ENCODE measurements at regions not wholly inside any gene's neighbourhood (a gene's known extent, or its start where the extent isn't known, plus 50 kb on each side); places are given as distances from the start of the nearest gene placed in this dataset.
"Not testable (repeated sequence)": the region's sequence is repeated elsewhere in the genome, so short reads cannot be mapped to it uniquely, and the experiment has no call there.

DNA sequence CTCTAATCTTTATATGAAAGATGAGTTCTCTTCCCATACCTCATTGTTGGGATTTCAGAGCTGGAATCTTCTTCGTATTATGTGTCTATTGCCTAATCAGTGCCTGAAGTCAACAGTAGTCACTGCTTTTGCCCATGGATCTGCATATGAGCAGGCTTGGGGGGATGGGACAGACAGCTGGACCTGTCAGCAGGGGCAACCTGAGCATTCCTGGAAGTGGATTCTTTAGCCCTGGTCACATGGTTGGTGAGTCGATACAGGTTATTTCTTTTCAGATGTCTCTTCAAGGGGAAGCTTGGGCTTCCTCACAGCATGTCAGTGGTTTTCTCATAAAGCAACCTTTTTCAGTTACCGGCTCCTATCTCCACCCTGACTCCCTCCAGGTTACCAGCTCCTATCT lies 97.3 kb upstream of the RBM19 start:
- no peak overlapping the region for H3K4me3 ChIP-seq
- no peak overlapping the region for H3K27ac ChIP-seq
- H3K9me3 ChIP-seq (ENCODE audit: low read depth, low read length): no peaks in the 10 kb centered on the region
- no peaks in the 10 kb centered on the region for H3K36me3 ChIP-seq (ENCODE audit: insufficient read depth, low read length)
- TF ChIP-seq FOXP2 (optimal IDR thresholded peaks at IDR 0.05; ENCODE audit: control extremely low read depth, extremely low read length, insufficient read depth) (no peak), EZH2 (IDR thresholded peaks at IDR 0.05) (no peak), POLR2AphosphoS5 (IDR thresholded peaks at IDR 0.05; ENCODE audit: borderline replicate concordance, low read depth, low read length) (no peak)
- no peak for DNase-seq (ENCODE audit: low read depth, low spot score)
- no peak overlapping the region for H3K9ac ChIP-seq (ENCODE audit: insufficient read length)

DNA sequence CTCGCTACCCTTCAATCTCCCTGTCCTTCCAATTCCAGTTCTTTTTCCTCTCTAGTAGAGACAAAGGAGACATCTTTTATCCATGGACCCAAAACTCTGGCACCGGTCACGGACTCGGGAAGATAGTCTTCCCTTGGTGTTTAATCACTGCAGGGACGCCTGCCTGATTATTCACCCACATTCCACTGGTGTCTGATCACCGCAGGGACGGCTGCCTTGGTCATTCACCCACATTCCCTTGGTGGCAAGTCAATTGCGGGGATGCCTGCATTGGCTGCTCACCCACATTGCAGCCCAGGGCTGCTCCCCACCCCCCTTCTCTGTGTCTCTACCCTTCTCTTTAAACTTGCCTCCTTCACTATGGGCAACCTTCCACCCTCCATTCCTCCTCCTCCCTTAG lies 90.2 kb upstream of the RBM19 start:
- H3K36me3 ChIP-seq (ENCODE audit: insufficient read depth, low read length); H3K9me3 ChIP-seq (ENCODE audit: low read depth, low read length); DNase-seq (ENCODE audit: low read depth, low spot score); H3K9ac ChIP-seq (ENCODE audit: insufficient read length); H3K27ac ChIP-seq; H3K4me3 ChIP-seq: not testable (repeated sequence)

DNA sequence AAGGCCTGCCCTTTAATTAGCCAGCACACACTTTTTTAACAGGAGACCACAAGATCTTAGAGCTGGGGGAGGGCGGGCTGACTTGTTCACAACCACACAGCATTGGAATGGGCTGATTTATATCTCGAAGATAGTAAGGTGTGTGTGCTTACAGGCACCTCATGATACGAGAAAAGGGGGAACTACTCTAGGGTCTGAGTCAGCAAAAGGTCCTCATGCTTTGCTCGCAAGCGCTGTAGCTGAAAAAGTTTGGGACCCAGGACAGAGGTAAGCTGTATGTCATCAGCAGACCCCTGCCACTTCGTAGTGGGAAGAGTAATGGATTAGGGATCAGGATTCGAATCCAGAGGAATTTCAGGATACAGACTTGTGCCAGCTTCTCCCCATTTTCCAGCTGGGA lies 88.9 kb upstream of the RBM19 start:
- DNase-seq (ENCODE audit: low read depth, low spot score): no peak
- H3K27ac ChIP-seq: no peak overlapping the region
- TF ChIP-seq FOXP2 (optimal IDR thresholded peaks at IDR 0.05; ENCODE audit: control extremely low read depth, extremely low read length, insufficient read depth): no peak
- TF ChIP-seq EZH2 (IDR thresholded peaks at IDR 0.05): no peak
- no peak for TF ChIP-seq POLR2AphosphoS5 (IDR thresholded peaks at IDR 0.05; ENCODE audit: borderline replicate concordance, low read depth, low read length)
- no peak overlapping the region for H3K9ac ChIP-seq (ENCODE audit: insufficient read length)
- no peaks in the 10 kb centered on the region for H3K36me3 ChIP-seq (ENCODE audit: insufficient read depth, low read length)
- no peaks in the 10 kb centered on the region for H3K9me3 ChIP-seq (ENCODE audit: low read depth, low read length)
- no peak overlapping the region for H3K4me3 ChIP-seq

DNA sequence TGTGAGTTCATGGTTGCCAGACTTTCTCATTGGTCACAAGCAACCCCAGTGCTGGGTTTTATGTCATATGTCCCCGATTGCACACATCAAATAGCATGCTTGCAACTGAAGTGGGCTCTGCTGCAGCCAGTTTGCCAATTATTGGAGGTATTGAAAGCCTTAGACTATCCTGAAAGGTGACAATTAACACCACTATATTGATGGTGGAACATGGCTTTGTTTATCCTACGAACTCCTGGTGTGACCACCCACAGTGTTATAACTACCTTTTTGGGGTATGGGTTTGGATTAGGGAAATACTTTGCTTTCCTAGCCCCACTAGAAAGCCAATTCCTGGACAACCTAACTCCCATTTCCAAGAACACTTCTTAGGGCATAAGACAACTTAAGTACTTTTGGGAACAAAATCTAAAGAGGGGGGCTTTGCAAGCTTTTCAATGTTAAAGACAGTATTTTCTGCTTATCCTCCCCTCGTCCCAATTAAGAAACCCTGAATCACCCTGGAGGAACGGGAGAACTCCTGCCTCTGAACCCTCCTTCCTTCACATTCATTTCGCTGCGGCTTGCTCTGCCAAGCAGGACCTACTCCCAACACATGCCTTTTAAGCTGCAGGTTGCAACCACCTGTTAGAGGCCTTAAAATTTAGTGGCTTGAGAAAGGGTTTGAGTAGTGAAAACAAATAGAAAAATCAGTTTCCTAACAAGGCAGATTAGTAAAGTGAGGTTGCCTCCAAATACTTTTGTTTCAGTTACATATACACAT lies 80.3 kb upstream of the RBM19 start:
- no peaks in the 10 kb centered on the region for H3K9me3 ChIP-seq (ENCODE audit: low read depth, low read length)
- H3K36me3 ChIP-seq (ENCODE audit: insufficient read depth, low read length): no peaks in the 10 kb centered on the region
- H3K9ac ChIP-seq (ENCODE audit: insufficient read length): no peak overlapping the region
- no peak overlapping the region for H3K27ac ChIP-seq
- no peak for DNase-seq (ENCODE audit: low read depth, low spot score)
- H3K4me3 ChIP-seq: no peak overlapping the region
- TF ChIP-seq POLR2AphosphoS5 (IDR thresholded peaks at IDR 0.05; ENCODE audit: borderline replicate concordance, low read depth, low read length) (no peak), EZH2 (IDR thresholded peaks at IDR 0.05) (no peak), FOXP2 (optimal IDR thresholded peaks at IDR 0.05; ENCODE audit: control extremely low read depth, extremely low read length, insufficient read depth) (no peak)

DNA sequence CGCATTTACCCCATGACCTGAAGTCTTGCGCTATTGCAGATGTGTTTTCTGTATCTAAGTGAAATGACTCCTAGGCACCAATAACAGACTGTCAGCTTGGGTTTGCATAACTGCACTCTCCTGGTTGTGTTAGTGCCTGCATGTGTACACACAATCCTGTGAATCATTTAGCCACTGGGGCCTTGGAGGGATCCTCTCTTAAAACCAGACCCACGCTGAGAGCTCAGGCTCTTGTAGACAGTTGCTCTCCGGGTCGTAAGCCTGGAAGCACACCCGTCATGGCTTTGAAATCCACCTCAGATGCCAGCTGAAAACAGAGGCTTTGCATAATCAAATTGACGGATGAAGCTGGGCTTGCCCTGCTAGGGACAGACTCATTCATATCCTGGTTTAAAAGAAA lies 79.2 kb upstream of the RBM19 start:
- Histone ChIP-seq H3K36me3 (ENCODE audit: insufficient read depth, low read length) (no peaks in the 10 kb centered on the region), H3K9me3 (ENCODE audit: low read depth, low read length) (no peaks in the 10 kb centered on the region), H3K9ac (ENCODE audit: insufficient read length) (no peak overlapping the region), H3K4me3 (no peak overlapping the region), H3K27ac (no peak overlapping the region)
- DNase-seq (ENCODE audit: low read depth, low spot score): no peak
- no peak for TF ChIP-seq FOXP2 (optimal IDR thresholded peaks at IDR 0.05; ENCODE audit: control extremely low read depth, extremely low read length, insufficient read depth)
- TF ChIP-seq POLR2AphosphoS5 (IDR thresholded peaks at IDR 0.05; ENCODE audit: borderline replicate concordance, low read depth, low read length): no peak
- no peak for TF ChIP-seq EZH2 (IDR thresholded peaks at IDR 0.05)

DNA sequence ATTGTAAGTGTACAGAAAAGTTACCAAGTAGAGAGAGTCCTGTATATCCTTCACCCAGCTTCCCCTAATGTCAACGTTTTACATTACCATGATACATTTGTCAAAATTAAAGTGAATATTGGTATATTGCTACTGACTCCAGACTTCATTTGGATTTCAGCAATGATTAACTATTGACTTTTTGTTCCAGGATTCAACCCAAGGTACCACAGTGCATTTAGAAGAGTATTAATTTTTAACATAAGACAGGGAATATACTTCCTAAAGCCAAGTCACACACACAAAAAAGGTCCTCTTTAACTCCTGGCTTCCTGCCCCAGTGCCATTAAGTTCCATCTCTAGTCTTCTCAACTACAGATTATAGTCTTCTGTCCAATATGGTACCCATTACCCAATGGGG lies 75.5 kb upstream of the RBM19 start:
- TF ChIP-seq EZH2 (IDR thresholded peaks at IDR 0.05) (no peak), FOXP2 (optimal IDR thresholded peaks at IDR 0.05; ENCODE audit: control extremely low read depth, extremely low read length, insufficient read depth) (no peak), POLR2AphosphoS5 (IDR thresholded peaks at IDR 0.05; ENCODE audit: borderline replicate concordance, low read depth, low read length) (no peak)
- Histone ChIP-seq H3K9ac (ENCODE audit: insufficient read length) (no peak overlapping the region), H3K27ac (no peak overlapping the region), H3K4me3 (no peak overlapping the region), H3K36me3 (ENCODE audit: insufficient read depth, low read length) (no peaks in the 10 kb centered on the region), H3K9me3 (ENCODE audit: low read depth, low read length) (no peaks in the 10 kb centered on the region)
- DNase-seq (ENCODE audit: low read depth, low spot score): no peak

DNA sequence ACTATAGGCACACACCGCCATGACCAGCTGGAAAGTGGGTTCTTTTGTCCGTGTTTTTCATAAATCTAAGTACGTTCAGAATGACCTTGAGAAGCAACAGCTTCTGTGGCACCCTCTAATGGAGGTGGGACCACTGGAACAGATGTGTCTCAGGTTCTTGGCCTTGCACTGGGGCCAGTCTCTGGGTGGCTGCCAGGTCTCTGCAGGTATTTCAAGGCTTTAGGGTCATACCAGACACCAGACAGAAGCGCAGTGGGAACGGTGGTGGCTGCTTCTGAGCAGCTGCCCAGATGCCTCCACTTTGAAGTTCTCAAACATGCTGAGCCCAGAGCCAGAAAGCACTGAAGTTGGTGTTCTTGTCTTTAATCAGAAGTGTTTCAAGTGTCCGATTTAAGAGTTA lies 75.0 kb upstream of the RBM19 start:
- DNase-seq (ENCODE audit: low read depth, low spot score): no peak
- no peak for TF ChIP-seq POLR2AphosphoS5 (IDR thresholded peaks at IDR 0.05; ENCODE audit: borderline replicate concordance, low read depth, low read length)
- TF ChIP-seq EZH2 (IDR thresholded peaks at IDR 0.05): no peak
- no peak for TF ChIP-seq FOXP2 (optimal IDR thresholded peaks at IDR 0.05; ENCODE audit: control extremely low read depth, extremely low read length, insufficient read depth)
- Histone ChIP-seq H3K9ac (ENCODE audit: insufficient read length) (no peak overlapping the region), H3K9me3 (ENCODE audit: low read depth, low read length) (no peaks in the 10 kb centered on the region), H3K36me3 (ENCODE audit: insufficient read depth, low read length) (no peaks in the 10 kb centered on the region), H3K4me3 (no peak overlapping the region), H3K27ac (no peak overlapping the region)

DNA sequence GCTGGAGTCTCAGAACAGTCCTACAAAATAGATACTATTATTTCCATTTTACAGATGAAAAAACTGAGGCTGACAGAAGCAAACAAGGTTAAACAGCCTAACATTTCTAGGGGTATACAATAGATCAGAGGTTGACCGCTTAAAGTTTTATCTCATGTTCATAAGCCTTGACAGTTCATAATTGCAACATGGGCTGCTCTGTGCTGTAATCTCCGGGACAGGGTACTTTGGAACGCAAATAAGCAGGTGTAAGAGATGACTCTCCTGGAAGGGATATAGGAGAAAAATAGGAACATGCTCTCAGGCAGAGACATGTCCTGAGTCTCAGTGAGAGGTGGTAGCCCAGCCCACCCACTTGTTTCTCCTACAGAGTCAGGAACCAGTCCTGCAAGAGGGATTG lies 72.8 kb upstream of the RBM19 start:
- TF ChIP-seq FOXP2 (optimal IDR thresholded peaks at IDR 0.05; ENCODE audit: control extremely low read depth, extremely low read length, insufficient read depth): no peak
- TF ChIP-seq EZH2 (IDR thresholded peaks at IDR 0.05): no peak
- TF ChIP-seq POLR2AphosphoS5 (IDR thresholded peaks at IDR 0.05; ENCODE audit: borderline replicate concordance, low read depth, low read length): no peak

DNA sequence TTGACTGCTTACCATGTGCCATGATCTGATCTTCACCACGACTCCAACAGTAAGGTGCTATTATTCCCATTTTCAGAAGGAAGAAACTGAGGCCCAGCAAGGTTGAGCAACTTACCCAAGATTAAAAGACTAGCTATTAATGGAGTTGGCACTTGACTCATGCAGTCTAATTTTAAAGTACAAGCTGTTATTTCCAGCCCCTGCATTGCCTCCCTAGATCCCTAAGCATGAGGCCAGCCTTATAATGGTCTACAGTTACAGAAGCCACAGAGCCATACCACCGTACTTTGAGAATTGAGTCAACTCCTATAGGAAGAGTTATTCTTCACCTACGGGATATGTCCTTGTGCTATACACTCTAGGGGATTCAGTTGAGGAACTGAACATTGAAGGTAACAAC lies 66.7 kb upstream of the RBM19 start:
- Histone ChIP-seq H3K27ac (no peak overlapping the region), H3K4me3 (no peak overlapping the region), H3K36me3 (ENCODE audit: insufficient read depth, low read length) (no peaks in the 10 kb centered on the region), H3K9ac (ENCODE audit: insufficient read length) (no peak overlapping the region), H3K9me3 (ENCODE audit: low read depth, low read length) (no peaks in the 10 kb centered on the region)
- TF ChIP-seq FOXP2 (optimal IDR thresholded peaks at IDR 0.05; ENCODE audit: control extremely low read depth, extremely low read length, insufficient read depth): no peak
- DNase-seq (ENCODE audit: low read depth, low spot score): no peak

More for the DNA sequence above, 72.8 kb upstream of the RBM19 start:
- Histone ChIP-seq H3K9me3 (ENCODE audit: low read depth, low read length) (no peaks in the 10 kb centered on the region), H3K4me3 (no peak overlapping the region), H3K27ac (no peak overlapping the region), H3K9ac (ENCODE audit: insufficient read length) (no peak overlapping the region), H3K36me3 (ENCODE audit: insufficient read depth, low read length) (no peaks in the 10 kb centered on the region)
- no peak for DNase-seq (ENCODE audit: low read depth, low spot score)

Measured in SK-N-MC (cell line).